Medulla oblongata (tissue), 1 donor: ENCODE measurements at regions not wholly inside any gene's neighbourhood (a gene's known extent, or its start where the extent isn't known, plus 50 kb on each side); places are given as distances from the start of the nearest gene placed in this dataset.

Experiments used
- DNase-seq: peaks from one replicate; pipeline ENCODE4 v3.0.0-alpha.2; 2015; ENCODE audit errors: extremely low spot score

DNA sequence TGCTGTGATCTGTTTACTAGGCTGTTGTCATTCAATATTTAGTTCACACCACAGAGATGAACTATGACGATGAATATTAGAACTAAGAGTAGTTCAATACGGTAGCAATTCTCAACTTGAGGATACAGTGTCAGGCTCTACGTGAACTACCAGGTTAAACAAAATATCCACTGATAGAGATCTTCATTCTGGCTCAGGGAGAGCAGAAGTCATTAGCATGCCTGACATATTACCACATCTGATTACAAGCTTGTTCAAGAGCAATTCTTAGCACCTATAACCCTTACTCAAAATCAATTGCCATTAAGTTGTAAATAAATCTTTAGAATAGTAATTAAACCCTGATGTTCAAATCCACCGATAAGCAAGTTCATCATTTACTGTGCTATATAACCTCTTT, 207.2 kb downstream of the CHRM3 start:
- DNase-seq: no peak

DNA sequence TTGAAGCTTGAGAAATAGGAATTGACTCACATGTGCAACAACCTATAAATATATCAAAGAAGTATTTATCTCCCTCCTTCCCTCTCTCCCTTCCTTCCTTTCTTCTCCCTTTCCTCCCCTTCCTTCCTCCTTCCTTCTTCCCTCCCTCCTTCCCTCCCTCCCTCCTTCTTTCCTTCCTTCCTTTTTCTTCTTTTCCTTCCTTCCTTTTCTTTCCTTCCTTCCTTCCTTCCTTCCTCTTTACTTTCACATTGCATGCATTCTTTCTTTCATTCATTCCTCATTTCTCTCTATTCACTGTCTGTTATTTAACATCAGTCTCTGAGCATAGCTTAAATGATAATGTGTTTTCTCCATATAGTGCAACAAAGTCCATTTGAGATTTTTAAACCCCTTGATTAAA, 214.2 kb downstream of the CHRM3 start:
- DNase-seq: no peak

DNA sequence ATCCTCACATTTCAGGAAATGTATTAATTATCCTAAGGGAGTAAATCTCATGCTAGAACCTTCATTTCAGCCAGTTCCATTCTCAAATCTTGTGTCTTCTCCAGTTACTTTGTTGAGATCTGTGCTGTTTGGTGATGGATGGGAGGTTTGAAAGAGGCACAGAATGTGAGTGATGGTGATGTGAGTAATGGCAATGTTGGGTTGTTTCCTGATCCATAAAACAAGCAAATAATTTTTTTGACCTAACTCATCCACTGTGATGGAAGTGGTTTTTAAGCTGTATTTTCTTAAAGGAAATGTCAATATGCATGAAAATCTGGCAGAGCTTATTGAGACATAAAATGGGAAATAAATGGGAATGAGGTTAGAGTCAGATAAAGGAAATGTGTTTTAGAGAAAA, 214.7 kb downstream of the CHRM3 start:
- DNase-seq: no peak

DNA sequence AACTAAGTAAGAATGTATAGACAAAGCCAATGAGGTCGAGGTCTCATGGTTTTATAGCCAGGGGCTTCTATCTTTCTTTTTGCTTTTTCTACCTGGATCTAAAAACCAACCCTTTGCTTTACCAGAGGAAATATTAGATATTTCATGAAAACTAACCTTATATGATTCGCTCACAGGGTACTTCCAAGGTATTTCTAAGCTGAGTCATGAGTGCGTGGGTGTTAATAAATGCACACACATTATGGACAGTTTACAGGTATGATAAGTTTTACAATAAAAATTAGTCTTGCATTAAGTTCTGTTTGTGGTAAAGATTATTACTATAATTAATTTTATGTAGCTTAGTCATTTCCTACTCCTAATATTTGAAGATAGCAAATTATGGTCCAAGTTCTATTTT, 217.2 kb downstream of the CHRM3 start:
- DNase-seq: no peak

DNA sequence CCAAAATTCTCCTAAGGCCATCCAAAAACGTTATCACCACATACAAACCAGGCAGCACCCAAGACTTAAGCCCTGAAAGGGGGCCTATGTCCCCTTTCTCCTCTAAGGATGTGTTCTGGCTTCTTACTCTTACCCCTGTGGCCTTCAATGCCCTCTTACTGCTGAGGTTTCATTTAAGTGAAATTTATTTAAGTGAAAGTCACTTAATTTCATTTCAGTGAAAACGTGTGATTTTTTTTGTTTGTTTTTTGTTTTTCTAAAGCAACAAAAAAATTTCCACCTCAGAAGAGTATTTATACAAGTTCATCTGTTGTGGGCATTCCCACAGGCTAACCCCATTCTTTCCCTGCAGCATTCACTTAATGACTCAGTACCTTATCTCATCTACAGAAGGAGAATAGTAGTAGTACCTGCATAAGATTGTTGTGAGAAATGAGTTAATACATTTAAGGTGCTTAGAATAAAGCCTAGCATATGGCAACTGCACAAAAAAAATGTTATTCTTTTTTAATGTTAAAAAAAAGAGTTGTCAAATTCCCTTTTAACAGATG, 220.6 kb downstream of the CHRM3 start:
- no peak for DNase-seq

DNA sequence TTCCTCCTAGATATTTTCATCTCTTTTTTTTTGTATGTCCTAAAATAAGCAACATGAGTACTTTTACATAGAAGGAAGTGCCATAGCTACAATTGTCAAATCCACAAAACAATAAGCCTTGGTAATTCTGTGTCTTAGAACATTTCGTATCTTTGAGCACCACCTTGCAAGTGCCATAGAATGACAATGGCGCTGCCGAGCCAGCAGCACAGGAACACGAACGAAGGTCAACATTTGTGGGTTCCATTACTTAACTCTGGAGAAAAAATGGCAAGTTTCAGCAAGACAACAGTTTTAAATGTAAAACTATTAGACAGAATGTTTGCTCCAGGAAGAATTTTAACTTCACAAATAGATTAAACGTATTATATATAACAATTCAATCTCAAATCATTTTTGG, 222.1 kb downstream of the CHRM3 start:
- no peak for DNase-seq

DNA sequence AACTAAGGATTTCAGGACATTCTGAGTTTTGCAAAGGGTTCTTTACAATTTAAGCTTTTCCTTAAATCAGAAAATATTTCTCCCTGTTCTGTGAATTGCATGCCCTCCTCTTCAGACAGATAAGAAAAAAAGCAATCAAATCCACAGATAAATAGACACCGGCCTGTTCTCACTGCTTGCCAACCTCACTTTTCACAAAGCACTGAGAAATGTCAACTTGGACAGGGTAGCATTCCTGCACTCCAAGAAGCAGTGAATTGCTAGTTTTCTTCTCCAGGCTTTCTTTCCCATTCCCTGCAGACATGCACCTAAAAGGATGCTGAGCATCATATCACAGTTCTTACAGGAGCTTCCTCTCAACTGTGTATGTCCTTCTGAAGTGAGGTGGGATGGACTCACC, 226.0 kb downstream of the CHRM3 start:
- no peak for DNase-seq

DNA sequence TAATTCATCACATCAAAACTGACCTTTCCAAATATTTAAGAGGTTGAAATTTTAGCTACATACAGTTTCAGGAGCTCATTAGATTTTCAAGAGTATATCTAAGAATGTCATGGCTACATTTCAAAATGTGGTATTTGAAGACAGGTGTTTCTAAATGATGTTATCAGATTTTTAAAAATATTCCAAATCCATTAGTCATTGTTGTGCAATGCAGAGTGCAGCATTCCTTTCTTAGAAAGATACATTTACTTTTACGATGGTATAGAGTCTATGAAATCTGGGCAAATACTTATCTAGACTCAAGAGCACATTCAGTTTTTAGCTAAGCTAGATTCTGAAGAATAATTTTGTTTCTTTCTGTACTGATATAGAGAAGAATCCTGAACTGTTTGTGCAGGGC, 230.3 kb downstream of the CHRM3 start:
- DNase-seq: no peak

DNA sequence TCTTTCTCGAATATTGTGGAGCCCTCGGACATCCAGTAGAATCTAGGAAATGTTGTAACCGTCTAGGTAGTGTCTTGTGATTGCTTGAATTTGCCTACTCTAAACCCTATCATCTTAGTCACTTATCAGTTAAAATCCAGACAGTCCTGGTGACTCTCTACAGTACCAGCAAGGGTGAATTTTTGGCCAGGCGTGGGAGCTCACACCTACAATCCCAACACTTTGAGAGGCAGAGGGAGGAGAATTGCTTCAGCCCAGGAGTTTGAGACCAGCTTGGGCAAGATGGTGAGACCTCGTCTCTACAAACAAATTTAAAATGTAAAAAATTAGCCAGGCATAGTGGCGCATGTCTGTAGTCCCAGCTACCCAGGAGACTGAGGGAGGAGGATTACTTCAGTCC, 230.9 kb downstream of the CHRM3 start:
- no peak for DNase-seq

DNA sequence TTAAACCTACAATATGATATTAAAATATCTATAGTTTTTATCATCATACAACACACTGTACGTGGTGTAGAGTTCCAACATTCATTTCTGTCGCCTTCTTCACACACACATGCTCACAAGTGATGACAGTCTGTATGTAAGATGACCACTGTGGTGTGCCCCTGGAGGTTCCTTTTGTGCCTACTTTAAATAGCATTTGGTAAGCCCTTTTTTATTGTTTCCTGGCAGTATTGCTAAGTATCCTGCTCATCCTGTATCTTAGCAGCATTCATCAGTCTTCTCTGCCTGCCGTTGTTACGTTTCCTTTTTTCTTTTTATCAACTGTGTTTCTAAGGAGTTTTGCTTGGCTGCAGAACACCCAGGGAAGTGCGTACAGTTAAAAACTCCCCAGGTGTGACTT, 231.4 kb downstream of the CHRM3 start:
- no peak for DNase-seq

DNA sequence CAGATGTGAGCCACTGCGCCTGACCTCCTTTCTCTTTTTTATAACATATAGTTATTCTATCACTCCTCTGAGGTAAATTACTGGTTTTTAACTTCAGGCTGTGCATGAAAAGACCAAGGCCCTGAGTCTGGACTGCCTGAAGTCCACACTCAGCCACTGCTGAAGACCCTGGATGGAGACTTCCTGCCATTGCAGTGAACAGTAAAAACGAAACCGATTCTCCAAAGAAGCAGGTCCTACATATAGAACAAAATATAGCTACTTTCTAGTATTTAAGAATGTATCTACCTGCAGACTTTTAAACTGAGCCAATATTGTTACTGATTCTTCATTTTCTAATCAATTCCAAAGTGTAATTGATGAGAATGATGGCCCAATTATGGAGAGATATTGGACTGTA, 232.8 kb downstream of the CHRM3 start:
- no peak for DNase-seq

DNA sequence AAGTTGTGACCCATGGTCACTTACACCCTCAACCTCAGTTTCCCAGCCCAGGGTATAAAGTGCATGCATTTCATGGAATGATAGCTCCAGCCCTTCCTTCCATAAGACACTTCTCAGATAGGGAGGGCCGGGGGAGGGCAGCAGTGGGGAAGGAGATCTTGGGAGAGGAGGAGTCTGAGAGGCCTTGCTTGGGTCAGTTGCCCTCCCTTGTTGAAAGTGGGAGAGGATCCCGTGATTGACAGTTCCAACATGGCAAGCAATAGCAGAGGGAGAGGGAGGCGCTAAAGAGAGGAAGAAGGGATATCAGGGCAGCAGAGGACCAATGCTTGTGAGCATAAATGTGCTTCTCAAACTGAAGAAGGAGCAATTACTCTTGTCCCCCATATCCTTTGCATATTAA, 244.4 kb downstream of the CHRM3 start:
- no peak for DNase-seq

DNA sequence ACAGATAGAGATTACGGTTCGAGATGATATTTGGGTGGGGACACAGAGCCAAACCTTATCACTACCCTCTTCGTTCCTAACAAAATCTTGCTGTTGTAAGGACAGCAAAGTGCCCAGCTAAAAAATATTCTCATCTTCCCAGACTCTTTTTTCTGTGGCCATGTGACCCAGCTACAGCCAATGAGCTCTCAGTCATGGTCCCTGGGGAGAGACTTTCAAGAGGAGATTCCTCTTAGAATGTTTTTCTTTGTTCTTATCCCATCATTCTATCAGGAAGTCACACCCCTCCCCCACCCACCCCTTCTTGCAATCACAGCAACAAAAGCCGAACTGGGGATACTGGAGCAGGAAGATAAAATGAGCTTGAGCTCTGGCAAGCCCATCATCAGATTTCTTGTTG, 247.1 kb downstream of the CHRM3 start:
- no peak for DNase-seq

DNA sequence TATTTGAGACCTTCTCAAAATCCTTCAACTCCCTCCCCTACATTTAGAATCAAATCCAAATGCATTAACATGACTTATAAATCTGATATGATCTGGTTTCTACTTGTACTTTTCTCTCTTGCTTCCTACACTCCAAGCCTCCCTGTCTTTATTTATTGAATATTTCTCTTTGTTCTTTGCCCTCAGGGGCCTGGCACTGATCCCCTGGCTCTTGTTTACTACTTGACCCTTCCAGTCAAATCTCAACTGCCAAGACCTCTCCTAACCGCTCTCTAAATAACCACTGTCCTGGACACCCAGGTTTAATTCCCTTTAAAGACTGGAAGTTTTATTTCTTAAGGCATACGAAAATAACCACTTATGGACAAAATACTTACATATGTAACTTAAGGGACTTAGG, 248.9 kb downstream of the CHRM3 start:
- DNase-seq: no peak

DNA sequence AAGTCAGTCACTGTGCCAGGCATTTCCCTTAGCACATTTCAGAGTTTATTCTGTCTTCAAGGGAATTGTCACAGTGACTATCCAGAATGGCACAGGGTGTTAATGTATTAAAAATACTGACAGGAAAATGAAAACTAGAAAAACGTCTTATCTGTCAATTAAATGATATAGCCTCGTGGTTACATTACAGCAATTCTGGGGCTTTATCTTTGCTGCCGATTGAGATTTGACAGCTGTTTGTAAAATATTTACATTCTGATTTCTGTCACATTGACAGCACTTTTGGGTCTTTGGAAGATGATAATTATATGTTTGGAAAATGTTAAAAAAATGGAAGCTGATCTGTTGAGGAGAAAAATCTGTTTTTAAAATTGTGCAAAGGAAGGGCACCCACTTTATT, 250.0 kb downstream of the CHRM3 start:
- DNase-seq: no peak

DNA sequence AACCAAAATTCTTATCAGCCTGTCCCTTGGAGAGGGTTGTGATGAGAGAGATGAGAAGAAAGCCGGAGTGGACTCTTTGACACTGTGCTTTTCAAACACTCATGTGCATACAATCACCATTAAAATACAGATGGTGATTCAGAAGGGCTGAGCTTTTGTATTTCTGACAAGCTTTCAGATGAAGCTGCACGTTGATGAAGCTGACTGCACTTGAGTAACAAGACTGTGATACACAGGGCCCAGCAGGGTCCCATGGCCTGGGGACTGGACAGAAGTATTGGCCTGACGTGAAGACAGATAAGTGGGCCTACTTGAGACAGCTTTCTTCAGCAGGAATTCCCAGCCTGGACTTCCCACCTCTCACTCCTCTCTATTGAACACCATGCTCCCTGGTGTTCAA, 258.2 kb downstream of the CHRM3 start:
- DNase-seq: no peak

DNA sequence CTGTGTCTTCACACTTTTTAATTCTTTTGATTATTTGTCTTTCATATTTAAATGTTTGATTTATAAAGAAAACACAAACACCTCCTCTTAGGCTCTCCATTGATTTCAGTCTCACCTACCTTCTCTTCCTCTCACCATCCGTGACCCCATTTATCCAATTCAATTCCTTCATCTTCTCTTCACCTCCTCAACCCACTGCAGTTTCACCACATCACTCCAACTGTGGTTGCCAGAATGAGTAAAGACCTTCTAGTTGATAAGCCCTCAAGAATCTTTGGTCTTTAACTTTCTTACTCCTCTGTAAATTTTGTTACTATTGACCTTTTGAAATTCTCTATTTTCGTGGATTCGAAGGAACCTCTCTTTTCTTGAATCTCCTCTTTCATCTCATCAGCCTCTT, 260.7 kb downstream of the CHRM3 start:
- no peak for DNase-seq

DNA sequence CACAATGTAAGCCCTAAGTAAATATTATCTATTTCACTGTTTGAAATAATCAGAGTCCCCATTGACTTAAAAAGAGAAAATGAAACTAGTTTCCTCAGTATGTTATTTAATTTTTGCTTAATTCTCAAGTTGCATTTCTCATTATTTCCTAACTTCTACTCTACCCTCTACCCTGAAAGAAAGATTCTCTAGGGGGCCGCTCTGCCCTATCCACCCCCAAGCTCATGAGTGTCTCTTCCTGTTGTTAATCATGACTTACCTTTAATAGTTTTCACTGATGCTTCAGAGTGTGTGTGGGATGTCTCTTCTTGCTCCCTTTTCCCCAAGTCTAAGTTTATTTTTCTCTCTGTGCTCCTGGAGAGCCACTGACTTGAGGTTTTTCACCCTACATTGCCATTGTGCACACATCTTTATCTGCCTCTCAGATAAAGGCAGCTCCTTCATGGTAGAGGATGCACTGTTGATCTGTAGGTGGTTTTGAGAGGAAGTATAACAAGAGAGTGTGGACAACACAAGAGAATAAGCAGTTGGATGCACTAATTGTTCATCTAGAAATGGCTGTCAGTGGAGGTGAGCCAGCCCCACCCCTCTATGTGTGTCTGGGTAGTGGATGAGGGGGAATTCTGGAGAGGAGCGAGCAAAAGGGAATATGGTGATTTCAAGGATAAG, 261.7 kb downstream of the CHRM3 start:
- no peak for DNase-seq

DNA sequence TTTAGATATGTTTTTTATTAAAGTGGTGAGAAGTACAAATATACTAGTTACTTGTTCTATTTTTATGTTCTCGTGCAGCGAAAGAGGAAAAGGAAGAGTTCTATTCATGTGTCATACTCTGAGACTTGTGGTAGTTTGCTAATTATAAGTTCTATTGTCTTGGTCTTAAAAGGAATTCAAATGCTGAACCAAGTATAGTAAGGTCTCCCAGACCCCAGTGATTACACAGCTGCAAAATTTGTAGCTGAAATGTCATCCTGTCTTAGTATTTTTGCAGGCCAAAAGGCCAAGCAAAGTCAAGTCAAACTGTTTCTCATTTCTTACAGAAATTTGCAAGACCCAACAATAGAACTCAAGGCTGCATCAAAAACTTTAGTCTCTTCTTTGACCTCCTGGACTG, 268.7 kb downstream of the CHRM3 start:
- no peak for DNase-seq

DNA sequence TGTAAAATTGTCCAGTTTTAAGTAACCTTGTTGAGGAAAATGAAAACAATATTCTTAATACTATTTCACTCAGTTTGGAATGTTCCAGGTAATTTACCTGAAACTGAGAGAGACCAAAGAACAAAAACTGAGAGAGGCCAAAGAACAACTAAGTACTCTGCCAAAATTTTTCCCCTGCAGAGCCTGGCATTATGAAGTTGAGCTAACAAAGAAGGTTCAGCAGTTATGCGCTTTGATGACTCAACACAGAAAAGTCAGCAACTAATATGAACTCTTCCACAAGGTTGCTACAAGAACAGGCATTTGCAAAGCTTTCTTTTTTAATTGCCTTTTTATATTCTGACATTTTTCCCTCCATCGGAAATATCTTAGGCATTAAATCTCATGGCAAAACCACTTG, 270.9 kb downstream of the CHRM3 start:
- no peak for DNase-seq

DNA sequence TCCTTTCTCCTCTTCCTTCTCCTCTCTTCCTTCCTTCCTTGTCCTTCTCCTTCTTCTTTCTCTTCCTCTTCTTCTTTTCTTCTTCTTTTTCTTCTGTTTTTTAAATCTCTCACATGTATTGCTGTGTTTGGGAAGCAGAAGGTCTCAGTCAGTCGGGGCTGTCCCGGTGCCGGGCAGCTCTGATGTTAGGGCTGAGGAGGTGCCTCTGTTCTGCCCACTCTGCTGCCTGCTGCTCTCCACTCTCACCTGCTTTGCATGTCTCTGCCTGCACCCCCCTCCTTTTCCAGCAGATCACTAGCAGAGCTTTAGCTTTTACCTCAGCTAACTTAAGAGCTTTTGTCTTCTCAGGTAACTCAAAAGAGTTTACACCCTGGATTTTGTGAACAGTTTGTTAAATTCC, 276.6 kb downstream of the CHRM3 start:
- DNase-seq: no peak

DNA sequence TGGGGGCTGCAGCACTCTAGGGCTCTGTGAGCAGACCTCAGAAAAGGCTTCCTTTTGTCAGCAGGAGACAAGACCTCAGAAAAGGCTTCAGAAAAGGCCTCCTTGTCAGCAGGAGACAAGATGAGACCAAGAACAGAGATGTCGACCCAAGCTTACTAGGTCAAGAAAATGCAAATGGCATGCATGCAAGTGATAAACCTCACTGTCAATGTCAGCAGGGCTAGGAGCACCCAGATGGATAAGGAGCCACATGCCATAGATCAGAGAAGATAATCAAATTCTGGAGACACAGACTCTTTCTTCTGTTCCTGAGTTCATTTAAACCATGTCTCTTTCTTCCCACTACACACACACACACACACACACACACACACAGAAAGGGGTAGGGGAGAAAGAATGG, 285.9 kb downstream of the CHRM3 start:
- DNase-seq: no peak

DNA sequence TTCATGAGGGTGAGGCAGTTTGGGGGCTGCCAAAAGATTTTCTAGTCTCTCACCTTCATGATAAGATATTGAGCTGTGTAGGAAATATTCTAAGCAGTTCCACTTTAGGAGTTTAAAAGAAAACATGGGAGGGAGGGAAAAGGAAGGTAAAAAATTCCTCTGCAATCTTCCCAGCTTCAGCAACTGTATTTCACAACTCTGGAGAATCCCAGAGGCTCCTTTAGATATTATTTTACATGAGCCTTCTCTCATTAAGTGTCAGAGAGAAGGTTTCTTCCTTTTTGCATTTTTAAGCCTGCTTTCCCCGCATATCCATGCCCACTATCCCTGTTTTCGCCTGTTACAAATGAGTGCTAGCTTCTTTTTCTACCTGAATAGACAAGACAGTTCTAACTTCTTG, 289.4 kb downstream of the CHRM3 start:
- DNase-seq: no peak

DNA sequence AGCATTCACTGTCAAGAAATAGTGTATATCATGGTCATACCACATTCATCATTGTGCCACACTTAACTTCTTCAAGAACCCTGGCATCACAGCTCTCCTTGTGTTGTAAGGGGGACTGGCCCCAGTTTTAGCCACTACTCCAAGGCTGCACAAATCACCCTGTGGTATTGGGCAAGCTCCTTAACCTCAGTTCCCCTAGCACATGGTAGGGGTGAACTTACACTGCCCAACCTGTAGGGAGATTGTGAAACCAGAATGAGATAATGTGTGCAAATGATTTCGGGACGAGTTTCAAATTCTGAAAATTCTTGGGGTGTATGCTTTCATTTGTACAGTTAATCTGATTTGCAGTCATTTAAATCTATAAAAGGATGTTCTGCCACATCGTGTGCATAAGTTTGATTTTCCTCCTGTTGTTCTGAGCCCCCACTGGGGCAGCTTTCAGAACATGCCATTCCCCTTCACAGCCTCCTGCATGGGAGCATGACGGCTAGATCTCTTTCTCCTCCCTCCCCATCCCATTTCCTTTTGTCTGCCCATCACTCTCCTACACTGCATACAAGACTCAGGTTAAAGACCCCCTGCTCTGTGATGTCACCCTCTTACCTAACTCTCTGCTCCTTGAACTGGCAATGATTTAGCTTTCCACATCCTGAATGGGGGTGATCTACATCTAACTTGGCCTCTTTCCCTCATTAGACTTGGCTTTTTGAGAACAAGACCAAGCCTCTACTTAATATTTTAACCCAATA, 290.3 kb downstream of the CHRM3 start:
- no peak for DNase-seq
